Stimulated activated CD4-positive, alpha-beta T cell treated with anti-CD3 and anti-CD28 coated beads, Interleukin-12 subunit alpha, Interleukin-12 subunit beta, amount 100 ng/mL, for 4 hours (primary cell): ENCODE measurements at regions not wholly inside any gene's neighbourhood (a gene's known extent, or its start where the extent isn't known, plus 50 kb on each side); places are given as distances from the start of the nearest gene placed in this dataset.

ENCODE experiments used
- DNase-seq: peaks from one replicate; pipeline ENCODE4 v3.0.0-alpha.2; 2020

DNA sequence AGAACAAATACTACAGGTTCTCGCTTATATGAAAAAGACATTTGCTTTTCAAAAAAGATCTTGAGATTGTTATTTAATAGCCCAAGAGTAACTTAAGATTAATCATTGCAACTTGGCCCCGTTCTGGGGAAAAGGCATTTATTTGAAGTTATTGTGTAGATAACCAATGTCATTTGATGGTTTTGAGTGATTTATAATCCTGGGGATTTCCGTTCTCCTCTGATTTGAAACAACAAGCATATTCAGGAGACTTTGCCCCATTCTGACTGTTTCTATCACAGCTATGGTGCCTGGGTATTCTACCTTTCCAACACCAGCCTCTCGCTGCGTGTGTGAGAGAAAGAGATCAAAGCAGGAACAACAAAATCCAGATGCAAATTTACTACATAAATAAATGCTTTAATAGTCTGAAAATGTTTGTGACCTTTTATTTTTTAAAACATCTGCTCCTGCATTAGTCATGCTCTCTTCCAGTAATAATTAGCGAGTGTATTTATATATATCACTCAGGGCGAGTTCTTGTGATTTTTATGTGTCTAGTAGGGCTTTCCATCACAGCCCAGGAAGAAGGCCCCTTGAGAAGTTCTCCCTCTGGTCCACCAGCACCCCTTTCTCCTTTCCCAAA is 197.9 kb upstream of the FOXQ1 start:
- DNase-seq, result no peak

- no peak for DNase-seq
Observed at GRCh38 chr6:1111361-1111760, 200.5 kb upstream of the FOXQ1 start.

GRCh38 chr6:1110941-1111349 is 201.0 kb upstream of the FOXQ1 start:
- DNase-seq, result no peak

- no peak for DNase-seq
Observed at GRCh38 chr6:1110164-1110563, 201.7 kb upstream of the FOXQ1 start.

DNA sequence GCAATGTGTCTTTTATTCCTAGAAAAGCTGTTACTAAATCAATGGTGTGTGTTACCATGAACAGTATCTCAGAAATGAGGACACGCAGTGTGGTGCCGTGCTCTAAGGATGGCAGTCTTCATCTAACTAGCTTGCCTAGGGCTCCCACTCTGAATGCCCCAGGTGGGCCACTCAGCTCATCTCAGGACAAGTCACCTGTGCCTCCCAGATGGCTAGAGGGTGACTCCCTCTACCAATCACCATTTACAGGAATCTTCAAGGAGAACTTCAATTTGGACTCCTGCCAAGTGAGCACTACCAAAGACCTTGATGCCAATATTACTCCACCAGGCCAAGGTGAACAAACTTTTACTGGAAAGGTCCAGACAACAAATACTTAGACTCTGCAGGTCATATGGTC is 202.8 kb upstream of the FOXQ1 start:
- DNase-seq, result no peak

DNA sequence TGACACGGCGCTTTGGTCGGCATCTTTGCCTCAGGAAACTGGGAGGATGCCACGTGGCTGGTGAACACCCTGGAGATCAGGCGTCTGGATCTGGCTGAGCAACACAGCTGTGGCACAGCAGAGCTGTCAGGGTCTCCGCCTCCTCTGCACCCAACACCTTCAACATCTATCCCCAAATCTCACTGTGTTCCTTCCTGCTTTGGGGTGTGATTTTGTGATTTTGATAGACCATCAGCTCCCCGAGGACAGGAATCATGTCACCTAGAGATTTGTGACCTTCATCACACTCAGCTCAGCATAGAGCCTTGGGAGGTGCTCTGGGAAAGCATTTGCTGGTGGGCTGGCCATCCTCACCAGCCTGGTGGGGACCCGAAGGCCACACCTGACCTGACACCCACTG is 203.7 kb upstream of the FOXQ1 start:
- no peak for DNase-seq

DNA sequence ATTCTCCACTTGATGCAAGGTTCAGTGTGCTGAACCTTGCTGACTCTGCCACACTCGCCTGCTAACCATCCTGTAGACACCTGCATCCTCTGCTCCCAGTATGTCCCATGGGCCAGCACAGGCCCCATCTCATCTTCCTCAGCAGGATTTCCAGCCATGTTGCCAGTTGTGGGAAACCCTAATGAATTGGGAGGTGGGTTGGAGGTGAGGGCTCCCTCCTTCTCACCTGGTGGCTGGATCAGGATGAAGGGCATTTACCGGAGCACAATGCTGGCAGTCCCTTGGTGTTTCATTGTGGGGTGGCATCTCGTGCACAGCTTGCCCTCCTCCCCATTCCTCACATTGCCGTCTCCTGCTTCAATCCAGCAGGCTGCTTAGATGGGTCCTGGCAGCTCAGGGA is 204.3 kb upstream of the FOXQ1 start:
- DNase-seq, result no peak

GRCh38 chr6:1105833-1106400 is 206.0 kb upstream of the FOXQ1 start:
- DNase-seq, result no peak

GRCh38 chr6:1104988-1105670 is 206.8 kb upstream of the FOXQ1 start:
- DNase-seq, result no peak

- DNase-seq, result no peak
Observed at GRCh38 chr6:1103945-1104623, 207.8 kb upstream of the FOXQ1 start.

GRCh38 chr6:1103021-1103420 is 208.9 kb upstream of the FOXQ1 start:
- DNase-seq, result no peak

GRCh38 chr6:1100269-1100668 is 211.6 kb upstream of the FOXQ1 start:
- no peak for DNase-seq

DNA sequence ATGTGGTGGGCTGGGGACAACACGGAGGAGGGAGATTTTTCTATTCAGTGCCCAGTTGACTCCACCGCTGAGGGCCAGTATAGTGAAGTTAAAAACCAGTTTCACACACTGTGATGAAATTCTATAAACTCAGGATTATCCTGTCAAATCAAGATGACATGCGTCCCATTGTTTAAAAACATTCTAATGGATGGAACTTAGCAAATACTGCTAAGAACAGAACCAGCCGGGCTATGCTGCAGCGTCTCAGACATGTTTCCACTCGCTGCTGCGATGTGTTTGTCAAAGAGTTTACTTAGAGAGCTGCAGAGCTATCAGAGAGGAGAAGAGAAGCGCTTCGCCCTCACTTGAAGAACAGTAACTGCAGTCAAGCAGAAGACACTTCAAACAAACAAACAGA is 212.6 kb upstream of the FOXQ1 start:
- no peak for DNase-seq

- no peak for DNase-seq
Observed at GRCh38 chr6:1096967-1097765, 214.7 kb upstream of the FOXQ1 start.

DNA sequence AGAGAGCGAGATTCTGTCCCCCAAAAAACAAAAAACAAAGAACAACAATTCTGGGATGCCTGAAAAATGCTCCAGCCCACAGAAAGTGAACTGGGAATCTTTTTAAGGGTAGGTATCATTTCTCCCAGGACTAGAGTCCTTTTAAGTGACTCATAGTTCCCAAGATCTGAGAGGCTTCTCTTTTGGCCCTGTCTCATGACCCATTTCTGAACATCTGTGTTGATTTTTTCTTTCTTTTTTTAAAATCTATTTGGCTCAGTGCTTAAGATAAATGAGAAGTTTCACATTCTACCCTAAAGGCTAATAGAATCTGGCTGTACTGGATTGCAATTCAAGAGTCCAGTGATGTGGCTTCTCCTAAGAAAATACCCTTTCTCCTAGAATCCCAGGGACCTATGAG is 217.6 kb upstream of the FOXQ1 start:
- no peak for DNase-seq

- no peak for DNase-seq
Observed at GRCh38 chr6:1091900-1092299, 220.0 kb upstream of the FOXQ1 start.

DNA sequence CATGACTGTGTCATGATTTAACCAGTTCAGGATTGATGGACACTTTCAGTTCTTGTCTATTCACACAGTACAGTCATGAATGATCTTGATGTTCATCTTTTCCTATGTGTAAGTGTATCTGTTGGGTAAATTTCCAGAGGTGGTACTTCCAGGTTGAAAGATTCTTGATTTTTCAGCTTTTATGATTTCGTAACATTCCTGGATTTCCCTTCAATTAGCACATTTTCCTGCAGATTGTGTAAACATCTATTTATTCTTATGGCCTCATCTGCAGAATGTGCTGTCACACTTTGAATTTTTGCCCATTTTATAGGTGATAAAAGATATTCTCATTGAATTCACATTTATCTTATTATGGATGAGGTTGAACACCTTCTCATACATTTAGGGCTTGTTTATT is 222.0 kb upstream of the FOXQ1 start:
- DNase-seq, result no peak

DNA sequence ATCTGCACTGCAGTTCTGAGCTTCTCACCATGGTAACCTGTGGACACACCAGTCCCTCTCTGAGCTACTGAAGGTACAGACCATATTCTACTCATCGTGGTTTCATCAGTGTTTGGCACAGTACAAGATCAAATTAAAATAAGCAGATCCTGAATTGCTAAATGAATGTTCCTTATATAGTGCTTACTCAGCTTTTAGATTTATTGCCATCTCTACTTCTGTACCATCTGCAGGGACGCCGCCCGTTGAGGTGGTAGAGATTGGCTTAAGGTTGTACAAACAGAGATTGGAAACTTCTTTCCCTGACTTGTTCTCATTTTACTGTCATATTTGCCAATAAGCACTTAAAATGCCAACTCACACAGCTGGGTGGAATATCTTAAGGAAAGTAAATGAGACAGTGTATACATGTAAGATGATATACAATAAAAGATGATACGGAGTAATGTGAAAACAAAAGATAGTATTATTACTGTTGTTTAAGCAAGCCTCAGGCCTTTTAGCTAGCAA is 223.4 kb upstream of the FOXQ1 start:
- no peak for DNase-seq

GRCh38 chr6:1087154-1087843 is 224.6 kb upstream of the FOXQ1 start:
- DNase-seq, result no peak

DNA sequence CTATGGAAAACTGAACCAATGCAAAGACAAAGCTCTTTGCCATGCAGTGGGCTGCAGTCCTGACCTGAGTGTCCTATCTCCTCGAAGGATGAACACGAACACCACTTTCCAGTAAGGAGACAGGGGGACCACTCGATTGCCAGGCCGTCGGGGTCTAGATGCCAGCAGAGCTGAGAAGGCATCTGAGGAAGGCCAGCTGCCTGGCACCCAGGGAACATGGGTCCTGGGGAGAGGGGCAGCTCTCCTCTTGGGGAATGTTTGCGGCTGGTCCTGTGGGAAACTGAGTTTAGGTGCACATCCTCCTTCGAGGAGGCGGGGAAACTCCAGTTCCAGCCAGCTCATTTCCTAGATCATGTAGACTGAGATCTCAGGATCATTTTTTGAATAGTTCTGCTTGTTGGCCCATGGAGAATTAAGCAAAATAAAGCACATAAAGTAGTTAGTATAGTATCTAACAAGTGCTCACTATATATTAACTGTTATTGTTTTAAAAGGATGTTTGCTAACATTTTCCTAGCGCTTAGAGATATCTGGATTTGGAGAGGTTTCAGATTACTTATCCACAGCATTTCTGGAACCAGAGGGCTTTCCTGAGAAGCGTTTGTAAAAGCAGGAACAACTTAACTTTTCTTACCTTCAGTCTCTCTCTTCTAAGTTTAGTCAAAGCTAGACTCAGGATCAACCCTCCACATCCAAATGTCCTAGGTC is 225.3 kb upstream of the FOXQ1 start:
- DNase-seq, result no peak

- no peak for DNase-seq
Observed at GRCh38 chr6:1082285-1082935, 229.5 kb upstream of the FOXQ1 start.
